K562 (cell line): ENCODE measurements at regions not wholly inside any gene's neighbourhood (a gene's known extent, or its start where the extent isn't known, plus 50 kb on each side); places are given as distances from the start of the nearest gene placed in this dataset.

Source experiments
- ATAC-seq: fragments of 200-7000 bp; cut with Tn5 transposase; 3 replicates; pipeline ENCODE4 v1.9.1; 2020; ENCODE audit warnings: moderate library complexity
- BruUV-seq: library from RNA; stranded (reverse); fragments of 400-500 nt; replicated peaks from 2 replicates; lab custom pipeline; 2021; lab: Mats Ljungman, UMichigan
- CTCF ChIA-PET: fragments of 300-600 bp; formaldehyde crosslinking; extraction: SDS; loops from one replicate; lab custom pipeline; 2021; ENCODE audit warnings: low intra/inter-chr PET ratio; lab: Yijun Ruan, JAX
- POLR2A ChIA-PET: fragments of 300-600, 350-650 bp; sonication (Branson Sonifier 250); formaldehyde crosslinking; extraction: SDS; loops from one replicate; lab custom pipeline; 2021; ENCODE audit warnings: antibody characterized with exemption, inconsistent platforms; lab: Yijun Ruan, JAX
- DNase-seq, 4 experiments: peaks; one replicate each; pipeline versions ENCODE4 v3.0.0 to v3.0.0-alpha.2; 2011 to 2018; ENCODE audit warnings: low spot score in 3 of 4, mixed read lengths in 3 of 4; ENCODE audit errors: extremely low read depth in 1 of 4
- FAIRE-seq: peaks from 2 replicates; lab custom pipeline; 2011; peaks lifted over from hg19 to GRCh38; lab: Jason Lieb, UNC
- H2AFZ ChIP-seq: 2 replicates; pipeline ENCODE4 v1.6.0; 2011; ENCODE audit warnings: low read depth, low read length, control low read depth, inconsistent platforms
- H3K27ac ChIP-seq: fragments of 200-600 bp; 3 replicates; pipeline ENCODE4 v1.8.0; 2011; ENCODE audit warnings: low read depth, mild to moderate bottlenecking, control low read depth, inconsistent platforms, low read length, moderate library complexity, mixed read lengths; ENCODE audit errors: extremely low read depth
- H3K27me3 ChIP-seq, 2 experiments: fragments of 300-600 bp in 1 of 2; 2 replicates in 1 of 2; 3 replicates in 1 of 2; pipeline versions ENCODE4 v1.6.0 to v1.8.0; 2011; ENCODE audit warnings: inconsistent platforms in 2 of 2, low read length in 2 of 2, mild to moderate bottlenecking in 1 of 2, mixed read lengths in 1 of 2, moderate library complexity in 1 of 2; ENCODE audit not compliant: control insufficient read depth in 2 of 2, insufficient read depth in 2 of 2
- H3K36me3 ChIP-seq: fragments of 300-600 bp; 3 replicates; pipeline ENCODE4 v1.8.0; 2011; ENCODE audit warnings: mild to moderate bottlenecking, low read length, inconsistent platforms; ENCODE audit not compliant: control insufficient read depth, insufficient read depth
- H3K4me1 ChIP-seq, 2 experiments: fragments of 200-600 bp in 1 of 2; replicated peaks in 1 of 2; 2 replicates in 1 of 2; 3 replicates in 1 of 2; pipeline versions ENCODE4 v1.5.1 to v1.8.0; 2011; ENCODE audit warnings: inconsistent platforms in 2 of 2, low read length in 2 of 2, mild to moderate bottlenecking in 1 of 2, mixed read lengths in 1 of 2, moderate library complexity in 1 of 2; ENCODE audit not compliant: control insufficient read depth in 2 of 2, insufficient read depth in 2 of 2
- H3K4me2 ChIP-seq: 2 replicates; pipeline ENCODE4 v1.6.1; 2011; ENCODE audit warnings: low read length, control low read depth, inconsistent platforms, mixed read lengths; ENCODE audit not compliant: insufficient read depth
- H3K4me3 ChIP-seq: fragments of 200-600 bp; sonication (generic), shearing (Covaris generic); 2 replicates; pipeline ENCODE4 v1.5.1; 2016; ENCODE audit warnings: control low read depth, inconsistent platforms
- H3K79me2 ChIP-seq: fragments of 200-600 bp; 3 replicates; pipeline ENCODE4 v1.8.0; 2011; ENCODE audit warnings: low read length, inconsistent platforms; ENCODE audit not compliant: control insufficient read depth, insufficient read depth
- H3K9ac ChIP-seq, 2 experiments: 2 replicates each; pipeline versions ENCODE4 v1.6.0 to v1.6.1; 2011; ENCODE audit warnings: low read depth in 2 of 2, low read length in 2 of 2, control low read depth in 1 of 2, inconsistent platforms in 1 of 2, mild to moderate bottlenecking in 1 of 2, mixed read lengths in 1 of 2; ENCODE audit not compliant: insufficient read depth in 1 of 2
- H3K9me1 ChIP-seq: one replicate; pipeline ENCODE4 v1.6.0; 2011; ENCODE audit warnings: inconsistent platforms, mild to moderate bottlenecking, low read length, moderate library complexity; ENCODE audit not compliant: control insufficient read depth, insufficient read depth
- H3K9me3 ChIP-seq: replicated peaks from 2 replicates; pipeline ENCODE4 v1.5.1; 2011; ENCODE audit warnings: low read depth, low read length, inconsistent platforms; ENCODE audit not compliant: control insufficient read depth, insufficient read depth
- H4K20me1 ChIP-seq: replicated peaks from 2 replicates; pipeline ENCODE4 v1.6.1; 2011; ENCODE audit warnings: low read length, inconsistent platforms, mixed read lengths; ENCODE audit not compliant: control insufficient read depth, insufficient read depth
- BACH1 ChIP-seq: fragments of 200-800 bp; sonication (Bioruptor generic); IDR thresholded peaks from 2 replicates; pipeline ENCODE4 v1.6.1; 2016; ENCODE audit warnings: missing genetic modification characterization, missing compliant biosample characterization
- CBFA2T2 ChIP-seq: fragments of 450-650 bp; conservative IDR thresholded peaks from 2 replicates; pipeline ENCODE4 v1.6.1; 2017; ENCODE audit warnings: mild to moderate bottlenecking
- CEBPB ChIP-seq: fragments of 450-650 bp; IDR thresholded peaks from 2 replicates; pipeline ENCODE4 v1.6.1; 2016; ENCODE audit warnings: missing genetic modification characterization, missing compliant biosample characterization
- DACH1 ChIP-seq: fragments of 450-650 bp; IDR thresholded peaks from 2 replicates; pipeline ENCODE4 v1.6.1; 2018; ENCODE audit not compliant: partially characterized antibody
- E2F3 ChIP-seq: fragments of 250-450 bp; sonication (Bioruptor Pico); IDR thresholded peaks from 2 replicates; pipeline ENCODE4 v1.4.0; 2020; ENCODE audit warnings: mild to moderate bottlenecking
- HCFC1 ChIP-seq: IDR thresholded peaks from 2 replicates; pipeline ENCODE4 v1.6.1; 2012; ENCODE audit warnings: low read depth, low read length, improper control_type of control experiment
- HNRNPL ChIP-seq: fragments of 200-400 bp; formaldehyde crosslinking; IDR thresholded peaks from 2 replicates; pipeline ENCODE4 v1.6.1; 2017; ENCODE audit warnings: low read depth, mild to moderate bottlenecking, low read length
- NFE2L1 ChIP-seq: fragments of 450-650 bp; IDR thresholded peaks from 2 replicates; pipeline ENCODE4 v1.6.1; 2016; ENCODE audit warnings: missing genetic modification characterization, low read depth, mild to moderate bottlenecking, missing compliant biosample characterization, moderate library complexity, borderline replicate concordance
- NR3C1 ChIP-seq: sonication (generic); formaldehyde crosslinking; IDR thresholded peaks from 2 replicates; pipeline ENCODE4 v1.8.1; 2022; ENCODE audit warnings: missing genetic modification reagents
- SMARCE1 ChIP-seq: fragments of 450-650 bp; IDR thresholded peaks from 2 replicates; pipeline ENCODE4 v1.7.1; 2016; ENCODE audit warnings: mild to moderate bottlenecking
- TAF9B ChIP-seq: fragments of 450-650 bp; IDR thresholded peaks from 2 replicates; pipeline ENCODE4 v1.6.1; 2018; ENCODE audit warnings: mild to moderate bottlenecking; ENCODE audit not compliant: partially characterized antibody
- TFAM ChIP-seq: fragments of 250-450 bp; sonication (Bioruptor Pico); conservative IDR thresholded peaks from 2 replicates; pipeline ENCODE4 v1.5.0; 2021; ENCODE audit warnings: mild to moderate bottlenecking, moderate library complexity
- ZBTB1 ChIP-seq: sonication (generic); formaldehyde crosslinking; IDR thresholded peaks from 2 replicates; pipeline ENCODE4 v1.8.1; 2023; ENCODE audit warnings: missing genetic modification reagents, low read depth, mild to moderate bottlenecking, borderline replicate concordance
- ZNF311 ChIP-seq: fragments of 250-450 bp; sonication (Bioruptor Pico); IDR thresholded peaks from 2 replicates; pipeline ENCODE4 v1.4.0; 2020; ENCODE audit warnings: mild to moderate bottlenecking, moderate library complexity
- WGBS: fragments of 100-300 bp; shearing (Covaris generic); methylation state at CpG from one replicate; pipeline ENCODE4 v1.1.6; 2016; ENCODE audit warnings: low coverage, mixed read lengths; ENCODE audit not compliant: insufficient coverage; ENCODE audit errors: missing lambda C conversion rate; 5-methylcytosine and 5-hydroxymethylcytosine counted together
- in situ Hi-C: fragments of 300-500 bp; cut with MboI; formaldehyde crosslinking; loops from 4 replicates; pipeline ENCODE4 v1.15.0; 2018; ENCODE audit warnings: inconsistent platforms, mixed read lengths
- intact Hi-C: fragments of 100-400 bp; cut with micrococcal nuclease; formaldehyde crosslinking; loops from 2 replicates; pipeline ENCODE4 v1.14.2; 2022
- TF ChIP-seq, protein P1 (sequence below): fragments of 450-650 bp; formaldehyde crosslinking; IDR thresholded peaks from 2 replicates; pipeline ENCODE4 v1.4.0; 2020; ENCODE audit warnings: mild to moderate bottlenecking, moderate library complexity
- TF ChIP-seq, protein P2 (sequence below): fragments of 450-650 bp; IDR thresholded peaks from 2 replicates; pipeline ENCODE4 v1.6.1; 2016; ENCODE audit warnings: antibody characterized with exemption
- TF ChIP-seq, protein P3 (sequence below): fragments of 450-650 bp; IDR thresholded peaks from 2 replicates; pipeline ENCODE4 v1.6.1; 2017; ENCODE audit warnings: antibody characterized with exemption, mild to moderate bottlenecking
- TF ChIP-seq, protein P4 (sequence below): fragments of 450-650 bp; IDR thresholded peaks from 2 replicates; pipeline ENCODE4 v1.6.1; 2016; ENCODE audit warnings: low read depth, mild to moderate bottlenecking, moderate library complexity

DNA sequence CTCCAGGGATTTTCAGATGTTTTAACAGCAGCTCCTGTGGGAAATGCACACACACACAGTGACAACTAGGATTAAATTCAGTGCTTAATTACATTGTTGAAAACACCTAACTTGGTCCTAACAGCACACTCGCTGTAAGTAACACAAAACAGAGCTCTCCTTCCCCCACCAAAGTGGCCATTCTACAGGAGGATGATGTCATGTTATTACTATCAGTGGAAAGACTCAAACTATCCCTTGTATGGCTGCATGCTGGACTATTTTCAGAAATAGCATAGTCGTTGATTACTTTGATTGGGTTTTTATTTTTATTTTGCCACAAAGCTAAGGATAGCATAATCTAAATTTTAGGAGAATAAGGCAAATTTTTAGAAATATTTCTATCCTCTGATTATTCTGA is 406.3 kb downstream of the SPRY1 start:
- Histone ChIP-seq H2AFZ (no peak overlapping the region), H3K4me1 (no peaks in the 10 kb centered on the region), H3K27me3 (no peaks in the 10 kb centered on the region), H3K79me2 (no peaks in the 10 kb centered on the region), H4K20me1 (no peaks in the 10 kb centered on the region), H3K4me3 (no peak overlapping the region), H3K9me3 (no peaks in the 10 kb centered on the region), H3K27ac (no peak overlapping the region), H3K9ac (no peak overlapping the region), H3K36me3 (no peaks in the 10 kb centered on the region), H3K9me1 (no peaks in the 10 kb centered on the region), H3K4me2 (no peak overlapping the region)
- intact Hi-C loops = no loop called here
- no peak for ATAC-seq
- WGBS = 3% methylated on average over 2 of the region's 2 CpGs
- in situ Hi-C loops = no loop called here
- no peak for DNase-seq
- ChIA-PET CTCF (no interaction called here), POLR2A (no interaction called here)
- no TSS peak for BruUV-seq
- no peak for FAIRE-seq
- TF ChIP-seq TAF9B (no peak), ZNF311 (CRISPR knock-in tag) (no peak), CEBPB (tag) (no peak), ZBTB1 (CRISPR knock-in tag) (no peak), DACH1 (no peak), NFE2L1 (tag) (no peak), BACH1 (no peak), HCFC1 (no peak), E2F3 (CRISPR knock-in tag) (no peak), NR3C1 (no peak), CBFA2T2 (no peak), TFAM (CRISPR knock-in tag) (no peak), SMARCE1 (no peak), HNRNPL (no peak)
- TF ChIP-seq, protein P1, sequence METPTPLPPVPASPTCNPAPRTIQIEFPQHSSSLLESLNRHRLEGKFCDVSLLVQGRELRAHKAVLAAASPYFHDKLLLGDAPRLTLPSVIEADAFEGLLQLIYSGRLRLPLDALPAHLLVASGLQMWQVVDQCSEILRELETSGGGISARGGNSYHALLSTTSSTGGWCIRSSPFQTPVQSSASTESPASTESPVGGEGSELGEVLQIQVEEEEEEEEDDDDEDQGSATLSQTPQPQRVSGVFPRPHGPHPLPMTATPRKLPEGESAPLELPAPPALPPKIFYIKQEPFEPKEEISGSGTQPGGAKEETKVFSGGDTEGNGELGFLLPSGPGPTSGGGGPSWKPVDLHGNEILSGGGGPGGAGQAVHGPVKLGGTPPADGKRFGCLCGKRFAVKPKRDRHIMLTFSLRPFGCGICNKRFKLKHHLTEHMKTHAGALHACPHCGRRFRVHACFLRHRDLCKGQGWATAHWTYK (CRISPR knock-in tag) = no peak
- TF ChIP-seq, protein P2, sequence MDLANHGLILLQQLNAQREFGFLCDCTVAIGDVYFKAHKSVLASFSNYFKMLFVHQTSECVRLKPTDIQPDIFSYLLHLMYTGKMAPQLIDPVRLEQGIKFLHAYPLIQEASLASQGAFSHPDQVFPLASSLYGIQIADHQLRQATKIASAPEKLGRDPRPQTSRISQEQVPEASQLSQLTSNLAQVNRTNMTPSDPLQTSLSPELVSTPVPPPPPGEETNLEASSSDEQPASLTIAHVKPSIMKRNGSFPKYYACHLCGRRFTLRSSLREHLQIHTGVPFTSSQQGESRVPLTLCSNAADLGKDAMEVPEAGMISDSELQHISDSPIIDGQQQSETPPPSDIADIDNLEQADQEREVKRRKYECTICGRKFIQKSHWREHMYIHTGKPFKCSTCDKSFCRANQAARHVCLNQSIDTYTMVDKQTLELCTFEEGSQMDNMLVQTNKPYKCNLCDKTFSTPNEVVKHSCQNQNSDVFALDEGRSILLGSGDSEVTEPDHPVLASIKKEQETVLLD = no peak
- TF ChIP-seq, protein P3, sequence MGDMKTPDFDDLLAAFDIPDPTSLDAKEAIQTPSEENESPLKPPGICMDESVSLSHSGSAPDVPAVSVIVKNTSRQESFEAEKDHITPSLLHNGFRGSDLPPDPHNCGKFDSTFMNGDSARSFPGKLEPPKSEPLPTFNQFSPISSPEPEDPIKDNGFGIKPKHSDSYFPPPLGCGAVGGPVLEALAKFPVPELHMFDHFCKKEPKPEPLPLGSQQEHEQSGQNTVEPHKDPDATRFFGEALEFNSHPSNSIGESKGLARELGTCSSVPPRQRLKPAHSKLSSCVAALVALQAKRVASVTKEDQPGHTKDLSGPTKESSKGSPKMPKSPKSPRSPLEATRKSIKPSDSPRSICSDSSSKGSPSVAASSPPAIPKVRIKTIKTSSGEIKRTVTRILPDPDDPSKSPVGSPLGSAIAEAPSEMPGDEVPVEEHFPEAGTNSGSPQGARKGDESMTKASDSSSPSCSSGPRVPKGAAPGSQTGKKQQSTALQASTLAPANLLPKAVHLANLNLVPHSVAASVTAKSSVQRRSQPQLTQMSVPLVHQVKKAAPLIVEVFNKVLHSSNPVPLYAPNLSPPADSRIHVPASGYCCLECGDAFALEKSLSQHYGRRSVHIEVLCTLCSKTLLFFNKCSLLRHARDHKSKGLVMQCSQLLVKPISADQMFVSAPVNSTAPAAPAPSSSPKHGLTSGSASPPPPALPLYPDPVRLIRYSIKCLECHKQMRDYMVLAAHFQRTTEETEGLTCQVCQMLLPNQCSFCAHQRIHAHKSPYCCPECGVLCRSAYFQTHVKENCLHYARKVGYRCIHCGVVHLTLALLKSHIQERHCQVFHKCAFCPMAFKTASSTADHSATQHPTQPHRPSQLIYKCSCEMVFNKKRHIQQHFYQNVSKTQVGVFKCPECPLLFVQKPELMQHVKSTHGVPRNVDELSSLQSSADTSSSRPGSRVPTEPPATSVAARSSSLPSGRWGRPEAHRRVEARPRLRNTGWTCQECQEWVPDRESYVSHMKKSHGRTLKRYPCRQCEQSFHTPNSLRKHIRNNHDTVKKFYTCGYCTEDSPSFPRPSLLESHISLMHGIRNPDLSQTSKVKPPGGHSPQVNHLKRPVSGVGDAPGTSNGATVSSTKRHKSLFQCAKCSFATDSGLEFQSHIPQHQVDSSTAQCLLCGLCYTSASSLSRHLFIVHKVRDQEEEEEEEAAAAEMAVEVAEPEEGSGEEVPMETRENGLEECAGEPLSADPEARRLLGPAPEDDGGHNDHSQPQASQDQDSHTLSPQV = no peak
- TF ChIP-seq, protein P4, sequence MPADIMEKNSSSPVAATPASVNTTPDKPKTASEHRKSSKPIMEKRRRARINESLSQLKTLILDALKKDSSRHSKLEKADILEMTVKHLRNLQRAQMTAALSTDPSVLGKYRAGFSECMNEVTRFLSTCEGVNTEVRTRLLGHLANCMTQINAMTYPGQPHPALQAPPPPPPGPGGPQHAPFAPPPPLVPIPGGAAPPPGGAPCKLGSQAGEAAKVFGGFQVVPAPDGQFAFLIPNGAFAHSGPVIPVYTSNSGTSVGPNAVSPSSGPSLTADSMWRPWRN = no peak
